C4-2B (cell line): ENCODE measurements at regions not wholly inside any gene's neighbourhood (a gene's known extent, or its start where the extent isn't known, plus 50 kb on each side); places are given as distances from the start of the nearest gene placed in this dataset.

Experiments used
- CTCF ChIP-seq: fragments of 450-650 bp; conservative IDR thresholded peaks from 2 replicates; pipeline ENCODE4 v1.5.1; 2017; ENCODE audit warnings: mild to moderate bottlenecking
- ZFX ChIP-seq: fragments of 450-650 bp; IDR thresholded peaks from 2 replicates; pipeline ENCODE4 v1.6.1; 2017

GRCh38 chr4:56260320-56260719 is 127.0 kb downstream of the AASDH start:
- TF ChIP-seq CTCF (no peak), ZFX (no peak)
